H9 (cell line): ENCODE measurements at regions not wholly inside any gene's neighbourhood (a gene's known extent, or its start where the extent isn't known, plus 50 kb on each side); places are given as distances from the start of the nearest gene placed in this dataset.
"Not testable (repeated sequence)": the region's sequence is repeated elsewhere in the genome, so short reads cannot be mapped to it uniquely, and the experiment has no call there.

Experiments used
- DNase-seq: peaks from one replicate; pipeline ENCODE4 v3.0.0-alpha.2; 2017
- H2AFZ ChIP-seq: one replicate; pipeline ENCODE4 v1.6.1; 2013; ENCODE audit warnings: mild to moderate bottlenecking, low read length, control low read depth, moderate library complexity
- H2AK5ac ChIP-seq: 2 replicates; pipeline ENCODE4 v1.6.1; 2013; ENCODE audit warnings: low read length, control low read depth, mixed read lengths; ENCODE audit not compliant: insufficient read length
- H2BK120ac ChIP-seq: one replicate; pipeline ENCODE4 v1.6.1; 2013; ENCODE audit warnings: low read depth, mild to moderate bottlenecking, low read length, control low read depth, inconsistent platforms; ENCODE audit not compliant: poor library complexity, severe bottlenecking
- H2BK12ac ChIP-seq: 2 replicates; pipeline ENCODE4 v1.6.1; 2013; ENCODE audit warnings: low read length, control low read depth, mixed read lengths, low read depth; ENCODE audit not compliant: insufficient read length
- H2BK15ac ChIP-seq: 2 replicates; pipeline ENCODE4 v1.6.1; 2013; ENCODE audit warnings: low read depth, low read length, control low read depth
- H2BK20ac ChIP-seq: one replicate; pipeline ENCODE4 v1.6.1; 2013; ENCODE audit warnings: low read depth, mild to moderate bottlenecking, low read length, control low read depth, inconsistent platforms; ENCODE audit not compliant: poor library complexity, severe bottlenecking
- H2BK5ac ChIP-seq: 2 replicates; pipeline ENCODE4 v1.6.1; 2013; ENCODE audit warnings: low read length, control low read depth, mixed read lengths; ENCODE audit not compliant: insufficient read length
- H3K14ac ChIP-seq: 2 replicates; pipeline ENCODE4 v1.6.1; 2013; ENCODE audit warnings: low read length, control low read depth; ENCODE audit not compliant: insufficient read depth
- H3K18ac ChIP-seq: 2 replicates; pipeline ENCODE4 v1.6.1; 2013; ENCODE audit warnings: low read depth, mild to moderate bottlenecking, mixed read lengths, low read length, control low read depth; ENCODE audit not compliant: insufficient read length
- H3K23ac ChIP-seq: 2 replicates; pipeline ENCODE4 v1.6.1; 2013; ENCODE audit warnings: low read length, control low read depth, mixed read lengths, low read depth; ENCODE audit not compliant: insufficient read length
- H3K23me2 ChIP-seq: 2 replicates; pipeline ENCODE4 v1.6.1; 2013; ENCODE audit warnings: low read depth, mild to moderate bottlenecking, mixed read lengths, low read length, control low read depth; ENCODE audit not compliant: insufficient read length, poor library complexity, severe bottlenecking
- H3K27ac ChIP-seq: 2 replicates; pipeline ENCODE4 v1.5.1; 2013; ENCODE audit warnings: low read length, control low read depth, mixed read lengths, low read depth; ENCODE audit not compliant: insufficient read length
- H3K27me3 ChIP-seq: 2 replicates; pipeline ENCODE4 v1.6.1; 2013; ENCODE audit warnings: low read length, control low read depth, inconsistent platforms; ENCODE audit not compliant: insufficient read depth
- H3K4ac ChIP-seq: 2 replicates; pipeline ENCODE4 v1.6.1; 2013; ENCODE audit warnings: low read depth, mild to moderate bottlenecking, control low read depth, inconsistent platforms, low read length, moderate library complexity
- H3K4me1 ChIP-seq: 2 replicates; pipeline ENCODE4 v1.6.1; 2013; ENCODE audit warnings: low read length, control low read depth, inconsistent platforms; ENCODE audit not compliant: insufficient read depth
- H3K4me2 ChIP-seq: 2 replicates; pipeline ENCODE4 v1.6.1; 2013; ENCODE audit warnings: low read length, control low read depth, mixed read lengths; ENCODE audit not compliant: insufficient read length, insufficient read depth
- H3K56ac ChIP-seq: 2 replicates; pipeline ENCODE4 v1.6.1; 2013; ENCODE audit warnings: low read depth, mild to moderate bottlenecking, mixed read lengths, low read length, control low read depth; ENCODE audit not compliant: insufficient read length
- H3K79me1 ChIP-seq: 2 replicates; pipeline ENCODE4 v1.6.1; 2013; ENCODE audit warnings: low read depth, mild to moderate bottlenecking, moderate library complexity, low read length, control low read depth, inconsistent platforms; ENCODE audit not compliant: insufficient read depth, poor library complexity, severe bottlenecking
- H3K79me2 ChIP-seq: 2 replicates; pipeline ENCODE4 v1.6.1; 2013; ENCODE audit warnings: low read length, control low read depth, inconsistent platforms; ENCODE audit not compliant: insufficient read depth
- H3K9ac ChIP-seq: 2 replicates; pipeline ENCODE4 v1.6.1; 2013; ENCODE audit warnings: low read length, control low read depth, mixed read lengths; ENCODE audit not compliant: insufficient read length; ENCODE audit errors: extremely low read depth
- H3K9me3 ChIP-seq: one replicate; pipeline ENCODE4 v1.6.1; 2013; ENCODE audit warnings: low read depth, low read length, inconsistent platforms; ENCODE audit not compliant: control insufficient read depth
- H3T11ph ChIP-seq: one replicate; pipeline ENCODE4 v1.6.1; 2013; ENCODE audit warnings: mild to moderate bottlenecking, low read length, control low read depth, inconsistent platforms
- H4K20me1 ChIP-seq: one replicate; pipeline ENCODE4 v1.6.1; 2013; ENCODE audit not compliant: control insufficient read depth, insufficient read length, insufficient read depth
- H4K5ac ChIP-seq: 2 replicates; pipeline ENCODE4 v1.6.1; 2013; ENCODE audit warnings: low read depth, mild to moderate bottlenecking, mixed read lengths, low read length, control low read depth; ENCODE audit not compliant: insufficient read length
- H4K8ac ChIP-seq: replicated peaks from 2 replicates; pipeline ENCODE4 v1.6.1; 2013; ENCODE audit warnings: low read length, control low read depth, mixed read lengths, low read depth; ENCODE audit not compliant: insufficient read length
- H4K91ac ChIP-seq: 2 replicates; pipeline ENCODE4 v1.6.1; 2013; ENCODE audit warnings: low read depth, mild to moderate bottlenecking, moderate library complexity, mixed read lengths, low read length, control low read depth; ENCODE audit not compliant: insufficient read length
- H3K27ac Mint-ChIP-seq, 3 experiments: 2 replicates in 2 of 3; 3 replicates in 1 of 3; pipeline ENCODE4 v1.8.0; 2020 to 2021; ENCODE audit warnings: mixed read lengths in 3 of 3, mild to moderate bottlenecking in 1 of 3, moderate library complexity in 1 of 3
- H3K27me3 Mint-ChIP-seq: 2 replicates; pipeline ENCODE4 v1.8.0; 2021; ENCODE audit warnings: low read depth, mild to moderate bottlenecking, moderate library complexity, mixed read lengths
- H3K36me3 Mint-ChIP-seq, 3 experiments: 2 replicates in 2 of 3; 3 replicates in 1 of 3; pipeline ENCODE4 v1.8.0; 2020 to 2021; ENCODE audit warnings: low read depth in 3 of 3, mixed read lengths in 3 of 3; ENCODE audit not compliant: insufficient read depth in 1 of 3
- H3K4me1 Mint-ChIP-seq, 2 experiments: 2 replicates each; pipeline ENCODE4 v1.8.0; 2020; ENCODE audit warnings: mixed read lengths in 2 of 2
- H3K4me3 Mint-ChIP-seq, 2 experiments: 2 replicates in 1 of 2; 3 replicates in 1 of 2; pipeline ENCODE4 v1.8.0; 2020 to 2021; ENCODE audit warnings: mild to moderate bottlenecking in 2 of 2, mixed read lengths in 2 of 2, moderate library complexity in 1 of 2
- H3K9me3 Mint-ChIP-seq, 2 experiments: 2 replicates in 1 of 2; 3 replicates in 1 of 2; pipeline ENCODE4 v1.8.0; 2020; ENCODE audit warnings: mild to moderate bottlenecking in 2 of 2, mixed read lengths in 2 of 2, moderate library complexity in 1 of 2
- WGBS: extraction: QIAGEN DNeasy Blood & Tissue Kit; methylation state at CpG from one replicate; pipeline ENCODE4 v1.1.7; 2013; ENCODE audit warnings: missing lambda C conversion rate, low lambda C conversion rate, mixed read lengths; ENCODE audit not compliant: insufficient read length; ENCODE audit errors: extremely low coverage; 5-methylcytosine and 5-hydroxymethylcytosine counted together

DNA sequence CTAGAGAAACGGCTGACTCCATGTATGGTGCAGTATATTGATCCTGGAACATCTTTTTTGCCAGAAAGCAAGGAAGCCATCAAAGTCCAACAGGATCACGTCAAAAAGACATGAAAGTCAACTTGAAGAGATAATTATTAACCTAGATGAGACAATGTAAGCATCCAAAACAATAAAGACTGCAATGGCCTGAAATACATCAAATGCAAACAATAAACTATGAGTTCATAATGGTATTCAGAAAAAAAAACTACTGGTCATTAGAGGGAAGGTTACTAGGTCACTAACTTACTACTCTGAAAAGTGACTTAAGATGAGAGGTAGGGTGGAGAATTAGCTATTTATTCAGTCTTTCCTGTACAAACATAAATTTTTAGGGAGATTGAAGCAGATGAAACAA lies 75.3 kb upstream of the OR4F16 start:
- H2BK20ac ChIP-seq, H3K27me3 Mint-ChIP-seq, H3K79me1 ChIP-seq, H3K9me3 ChIP-seq, H4K20me1 ChIP-seq, H4K5ac ChIP-seq, H3K36me3 Mint-ChIP-seq, H2BK12ac ChIP-seq, H3K4me3 Mint-ChIP-seq, H3K27me3 ChIP-seq, H3K4me2 ChIP-seq, H2BK120ac ChIP-seq, H3K4me1 ChIP-seq, H3K9ac ChIP-seq, H3K23ac ChIP-seq, H2BK15ac ChIP-seq, H3K27ac ChIP-seq, H4K8ac ChIP-seq, H3T11ph ChIP-seq, H3K56ac ChIP-seq, DNase-seq, H3K79me2 ChIP-seq, H3K9me3 Mint-ChIP-seq, H3K27ac Mint-ChIP-seq, H2AK5ac ChIP-seq, H3K23me2 ChIP-seq, H2BK5ac ChIP-seq, H2AFZ ChIP-seq, H4K91ac ChIP-seq, H3K14ac ChIP-seq, H3K18ac ChIP-seq, H3K4me1 Mint-ChIP-seq, H3K4ac ChIP-seq: not testable (repeated sequence)
- WGBS: no CpG with 5 or more reads among the region's 2 CpGs

DNA sequence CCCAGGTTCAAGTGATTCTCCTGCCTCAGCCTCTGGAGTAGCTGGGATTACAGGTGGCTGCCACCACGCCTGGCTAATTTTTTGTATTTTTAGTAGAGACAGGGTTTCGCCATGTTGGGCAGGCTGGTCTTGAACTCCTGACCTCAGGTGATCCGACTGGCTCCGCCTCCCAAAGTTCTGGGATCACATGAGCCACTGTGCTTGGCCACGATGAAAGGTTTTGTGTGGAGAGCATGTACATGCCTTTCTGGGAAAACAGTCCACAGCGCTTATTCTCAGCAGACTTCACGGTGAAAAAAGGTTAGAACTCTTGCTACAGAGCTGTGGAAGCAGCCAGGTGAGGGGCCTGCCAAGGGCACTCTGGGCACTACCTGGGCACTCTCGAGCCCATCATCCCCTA lies 85.0 kb upstream of the OR4F16 start:
- H3K27me3 Mint-ChIP-seq, H3K18ac ChIP-seq, H4K5ac ChIP-seq, DNase-seq, H3K9me3 ChIP-seq, H3K27me3 ChIP-seq, H3K23me2 ChIP-seq, H4K91ac ChIP-seq, H3K79me1 ChIP-seq, H2AFZ ChIP-seq, H3K4me3 Mint-ChIP-seq, H2AK5ac ChIP-seq, H3K14ac ChIP-seq, H3K79me2 ChIP-seq, H3K23ac ChIP-seq, H3K9ac ChIP-seq, H3K27ac Mint-ChIP-seq, H3T11ph ChIP-seq, H3K4me2 ChIP-seq, H4K8ac ChIP-seq, H3K27ac ChIP-seq, H3K4ac ChIP-seq, H3K56ac ChIP-seq, H3K4me1 Mint-ChIP-seq, H2BK120ac ChIP-seq, H3K9me3 Mint-ChIP-seq, H2BK5ac ChIP-seq, H4K20me1 ChIP-seq, H3K36me3 Mint-ChIP-seq, H2BK15ac ChIP-seq, H2BK20ac ChIP-seq, H2BK12ac ChIP-seq, H3K4me1 ChIP-seq: not testable (repeated sequence)
- no CpG with 5 or more reads among the region's 8 CpGs for WGBS
